ENCODE measurements at regions not wholly inside any gene's neighbourhood (a gene's known extent, or its start where the extent isn't known, plus 50 kb on each side); places are given as distances from the start of the nearest gene placed in this dataset.
A peak's percentile ranks its signal among the peaks of the same experiment; 100 is the strongest.

GRCh38 chr6:94362061-94362864, 942.9 kb upstream of the EPHA7 start:
- DNase-seq, result no peak

- DNase-seq, result no peak
These were observed 942.1 kb upstream of the EPHA7 start for GRCh38 chr6:94361304-94362060.

DNA sequence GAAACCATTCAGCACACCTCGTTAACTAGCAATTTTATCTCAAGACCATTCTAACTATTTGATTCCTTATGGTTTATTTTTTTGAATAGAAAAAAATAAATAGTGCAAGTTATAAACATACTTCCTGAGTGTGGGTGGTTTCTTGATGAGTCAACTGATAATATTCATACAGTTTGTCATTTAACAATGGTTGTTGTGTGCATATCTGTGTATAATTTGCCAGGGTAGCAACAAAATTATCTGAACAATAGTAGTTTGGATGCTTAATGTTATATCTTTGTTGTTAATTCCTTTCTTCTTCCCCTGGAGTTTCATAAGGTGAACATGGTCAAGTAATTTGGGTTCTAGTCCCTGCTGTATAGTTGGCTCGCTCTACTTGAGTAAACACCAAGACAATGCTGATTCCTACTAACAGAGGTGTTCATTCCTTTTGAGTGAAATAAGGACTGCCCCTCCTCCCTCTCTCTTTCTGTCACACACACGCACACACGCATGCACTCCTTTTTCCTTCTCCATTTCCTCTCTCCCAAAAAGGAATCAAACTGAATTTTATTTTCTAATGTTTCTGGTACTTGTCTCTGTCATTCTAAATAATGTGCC, 938.1 kb upstream of the EPHA7 start:
- no peak for DNase-seq

DNA sequence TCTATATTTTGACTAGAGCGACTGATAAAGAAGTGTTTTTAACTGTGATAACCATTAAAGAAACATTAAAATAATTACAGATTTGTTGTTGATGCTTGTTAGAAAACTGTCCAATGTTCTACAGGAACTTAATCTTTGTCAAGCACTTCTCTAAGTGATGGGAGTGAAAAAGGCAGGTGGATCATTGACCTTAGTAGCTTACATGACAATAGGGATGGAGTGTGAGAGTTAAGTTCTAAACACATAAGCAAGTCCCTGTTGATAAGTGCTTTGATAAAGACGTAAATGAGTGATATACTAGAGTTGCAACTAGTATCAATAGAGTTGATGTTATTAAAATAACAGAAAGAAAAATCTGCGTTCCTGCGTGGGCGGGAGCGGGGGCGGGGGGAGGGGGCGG, 931.5 kb upstream of the EPHA7 start:
- no peak for DNase-seq

DNA sequence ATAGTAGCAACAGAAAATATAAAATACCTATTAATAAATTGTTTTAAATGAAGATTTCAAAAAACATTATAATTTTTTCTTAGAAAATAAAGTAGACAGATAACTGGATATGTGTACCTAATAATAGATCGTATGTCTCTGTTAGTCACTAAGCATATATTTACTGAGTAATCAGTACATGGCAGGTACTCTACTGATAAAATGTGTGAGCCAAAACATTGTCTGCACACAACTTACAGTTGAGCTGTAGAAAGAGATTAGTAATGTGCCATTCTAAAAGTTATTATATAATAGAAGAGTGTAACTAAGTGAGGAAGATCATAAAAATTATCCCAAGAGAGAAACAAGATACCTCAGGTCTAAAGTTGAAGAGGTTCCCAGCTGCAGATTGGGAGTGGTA, 929.9 kb upstream of the EPHA7 start:
- no peak for DNase-seq

- DNase-seq, result no peak
These were observed 925.5 kb upstream of the EPHA7 start for GRCh38 chr6:94344866-94345265.

DNA sequence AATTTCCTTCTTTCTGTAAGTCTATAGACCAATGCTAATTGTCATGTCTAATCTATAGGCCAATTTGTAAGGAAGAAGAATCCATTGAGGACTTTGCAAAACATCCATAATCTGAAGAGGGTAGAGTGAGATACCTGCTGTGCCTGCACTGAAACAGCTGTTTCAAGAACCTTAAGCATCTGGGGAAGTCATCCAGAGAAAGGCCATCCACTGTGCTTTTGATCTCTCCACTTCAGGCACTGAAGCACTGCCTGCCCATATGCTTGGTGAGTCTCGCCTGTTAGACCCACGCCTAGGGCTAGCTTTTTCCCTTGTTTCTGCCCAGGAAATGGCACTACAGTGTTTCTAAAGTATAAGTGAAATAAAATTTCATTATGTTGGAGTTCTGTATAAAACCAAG, 921.8 kb upstream of the EPHA7 start:
- DNase-seq, result no peak

GRCh38 chr6:94323853-94324252, 904.5 kb upstream of the EPHA7 start:
- DNase-seq, result peak; percentile 47 to 56

DNA sequence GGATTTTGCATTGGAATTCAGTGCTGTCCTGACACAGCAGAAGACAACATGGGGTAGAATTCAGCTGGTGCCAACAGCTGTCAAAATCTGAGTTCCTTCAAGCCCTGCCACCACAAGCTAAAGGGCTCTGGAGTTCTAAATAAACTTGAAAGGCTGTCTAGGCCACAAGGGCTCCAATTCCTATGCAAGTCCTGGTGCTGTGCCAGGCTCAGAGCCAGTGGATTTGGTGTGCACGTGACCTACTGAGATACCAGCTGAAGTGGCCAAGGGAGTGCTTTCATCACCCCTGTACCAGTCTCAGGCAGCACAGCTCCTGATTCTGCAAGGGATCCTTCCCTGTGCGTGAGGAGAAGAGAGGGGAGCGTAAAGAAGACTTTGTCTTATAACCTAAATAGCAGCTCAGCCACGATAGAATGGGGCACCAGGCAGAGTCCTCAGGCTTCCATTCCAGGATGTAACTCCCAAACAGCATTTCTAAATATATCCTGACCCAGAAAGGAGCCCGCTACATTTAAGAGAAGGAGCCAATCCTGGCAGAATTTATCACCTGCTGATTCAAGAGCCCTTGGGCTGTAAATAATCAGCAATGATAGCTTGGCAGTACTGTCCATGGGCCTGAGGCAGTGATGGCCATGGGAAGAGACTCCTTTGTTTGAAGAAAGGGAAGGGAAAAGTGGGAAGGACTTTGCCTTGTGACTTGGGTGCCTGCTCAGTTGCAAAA, 881.2 kb upstream of the EPHA7 start:
- DNase-seq, result no peak

DNA sequence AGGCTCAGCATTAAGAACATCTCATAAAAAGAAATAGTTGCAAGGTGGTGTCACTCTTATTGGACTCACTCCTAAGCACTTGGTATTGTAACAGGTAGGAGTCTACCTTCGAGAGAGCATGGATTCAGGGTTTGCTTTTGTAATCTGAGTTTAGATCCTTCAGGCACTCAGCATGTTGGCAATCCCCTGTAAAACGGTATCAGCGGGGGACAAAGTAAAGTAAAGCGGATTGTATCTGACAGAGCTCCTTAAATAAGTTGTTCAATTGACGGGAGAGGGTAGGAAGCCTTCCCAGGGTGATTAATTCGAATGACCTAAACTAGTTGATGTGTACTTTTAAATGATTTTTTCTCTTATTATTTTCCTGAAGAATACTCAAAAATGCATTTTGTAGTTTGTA, 869.8 kb upstream of the EPHA7 start:
- DNase-seq, result no peak

DNA sequence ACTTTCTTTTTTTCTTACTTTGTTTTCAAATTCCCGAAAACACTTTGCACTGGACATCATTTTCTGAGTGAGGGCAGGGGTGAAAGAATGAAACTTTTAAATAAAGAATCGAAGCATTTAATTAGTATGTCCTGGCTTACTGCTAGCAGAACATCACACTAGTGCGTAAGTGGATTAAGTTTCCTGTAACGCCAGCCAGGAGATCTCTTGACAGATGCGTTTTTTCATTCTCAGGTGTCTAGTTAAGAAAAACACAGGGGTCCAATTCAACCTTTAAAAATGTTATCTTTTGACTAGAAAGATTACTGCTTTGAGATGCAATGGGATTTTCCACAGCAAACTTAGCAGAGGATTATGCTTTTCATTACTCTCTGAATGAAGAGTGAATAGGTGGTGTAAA, 858.8 kb upstream of the EPHA7 start:
- no peak for DNase-seq

GRCh38 chr6:94272327-94272726, 853.0 kb upstream of the EPHA7 start:
- no peak for DNase-seq

- DNase-seq, result peak; percentile 49 to 56
These were observed 851.0 kb upstream of the EPHA7 start for GRCh38 chr6:94270091-94270948.

- DNase-seq, result no peak
These were observed 849.9 kb upstream of the EPHA7 start for GRCh38 chr6:94269256-94269655.

DNA sequence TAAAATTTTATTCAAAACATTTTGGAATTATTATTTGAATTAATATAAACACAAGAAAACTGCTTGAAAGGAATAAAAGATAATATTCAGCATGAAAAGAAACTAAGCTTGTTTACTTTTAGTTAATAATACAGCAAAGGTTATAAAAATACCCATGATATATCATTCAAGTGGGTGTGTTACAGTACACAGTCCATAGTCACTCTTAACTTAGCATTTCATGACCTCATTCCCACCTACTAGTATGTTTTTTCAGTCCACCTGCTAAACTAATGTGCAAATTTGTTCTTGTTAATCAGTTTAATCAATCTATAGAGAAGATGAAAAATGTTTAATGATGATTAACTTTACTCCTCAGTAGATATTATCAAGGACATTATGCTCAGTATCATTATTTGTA, 841.4 kb upstream of the EPHA7 start:
- DNase-seq, result no peak

DNA sequence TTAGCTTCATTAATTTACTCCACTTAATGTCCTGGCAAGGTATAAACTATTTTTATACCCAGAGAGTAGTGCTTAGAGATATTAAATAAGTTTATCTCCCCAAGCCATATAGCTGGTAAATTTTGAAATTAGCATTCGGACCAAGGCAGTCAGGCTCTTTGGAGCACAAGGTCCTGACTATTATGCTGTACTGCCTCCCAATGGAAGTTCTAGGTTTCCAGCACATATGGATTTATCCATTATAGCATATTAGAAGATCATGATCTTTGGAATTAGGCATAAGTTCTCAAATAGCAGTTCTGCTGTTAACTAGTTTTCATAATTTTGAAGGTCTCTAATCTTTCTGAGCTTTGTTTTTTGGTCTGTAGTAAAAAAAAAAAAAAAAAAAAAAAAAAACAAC, 835.3 kb upstream of the EPHA7 start:
- no peak for DNase-seq

GRCh38 chr6:94251878-94252277, 832.5 kb upstream of the EPHA7 start:
- no peak for DNase-seq

- DNase-seq, result no peak
These were observed 826.0 kb upstream of the EPHA7 start for GRCh38 chr6:94245395-94245794.

GRCh38 chr6:94238868-94239267, 819.5 kb upstream of the EPHA7 start:
- no peak for DNase-seq

DNA sequence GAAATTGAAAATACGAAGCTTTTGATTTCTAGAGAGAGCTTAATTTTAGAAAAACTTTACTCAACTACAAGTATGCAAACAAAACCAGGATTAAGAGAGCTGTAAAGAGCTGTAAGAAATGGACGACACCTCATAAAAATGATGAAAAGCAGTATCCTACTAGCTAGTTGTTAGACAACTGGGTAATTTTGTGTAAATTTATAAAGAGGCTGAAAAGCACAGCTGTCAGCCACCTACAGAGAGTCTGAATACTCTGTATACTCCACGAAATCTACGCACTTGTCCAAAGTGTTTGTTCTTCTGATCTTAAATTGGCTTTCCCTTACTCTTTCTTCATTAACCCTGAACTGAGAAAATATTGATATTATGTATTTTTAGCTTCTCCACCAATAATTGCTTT, 808.4 kb upstream of the EPHA7 start:
- no peak for DNase-seq

DNA sequence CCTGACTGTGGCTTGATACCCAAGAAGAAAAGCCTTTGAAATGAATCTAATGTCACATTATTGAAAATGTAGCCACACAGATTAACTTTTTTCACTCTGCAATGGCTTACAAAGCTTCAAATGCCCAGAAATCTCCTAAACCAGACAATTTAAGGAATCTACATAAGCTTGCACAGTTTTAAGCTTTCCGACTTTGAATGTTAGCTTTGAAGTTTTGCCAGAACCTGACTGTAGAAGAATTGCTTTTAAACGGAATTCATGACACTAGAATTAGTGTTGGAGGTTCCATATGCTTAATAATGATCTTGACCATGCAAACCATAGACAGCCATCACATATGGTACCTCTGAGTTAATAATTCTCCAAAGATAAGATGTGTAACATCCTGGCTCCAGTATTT, 798.5 kb upstream of the EPHA7 start:
- DNase-seq, result no peak

- DNase-seq, result no peak
These were observed 796.2 kb upstream of the EPHA7 start for GRCh38 chr6:94215552-94215951.
